Transverse colon (tissue), 4 donors: ENCODE measurements at regions not wholly inside any gene's neighbourhood (a gene's known extent, or its start where the extent isn't known, plus 50 kb on each side); places are given as distances from the start of the nearest gene placed in this dataset.

Source experiments
- CTCF ChIP-seq, 5 experiments: fragments of 200-600 bp in 3 of 5; fragments of 450-650 bp in 2 of 5; sonication (generic) in 3 of 5; IDR thresholded peaks; 1 replicate in 2 of 5; 2 replicates in 3 of 5; pipeline ENCODE4 v1.5.1; 2016 to 2017; ENCODE audit warnings: antibody characterized with exemption in 5 of 5, inconsistent platforms in 3 of 5, mild to moderate bottlenecking in 2 of 5, moderate library complexity in 1 of 5
- EP300 ChIP-seq: sonication (generic); formaldehyde crosslinking; IDR thresholded peaks from one replicate; pipeline ENCODE4 v1.6.1; 2017; ENCODE audit warnings: antibody characterized with exemption, low read depth
- POLR2A ChIP-seq: fragments of 450-650 bp; IDR thresholded peaks from one replicate; pipeline ENCODE4 v1.6.1; 2016; ENCODE audit warnings: antibody characterized with exemption, mild to moderate bottlenecking, moderate library complexity
- POLR2AphosphoS5 ChIP-seq, 3 donors: sonication (generic); formaldehyde crosslinking; IDR thresholded peaks; one replicate each; pipeline ENCODE4 v1.6.1; 2016; ENCODE audit warnings: antibody characterized with exemption in 3 of 3

- TF ChIP-seq CTCF (IDR thresholded peaks at IDR 0.05) = no peak
- no peak for TF ChIP-seq POLR2A
- TF ChIP-seq POLR2AphosphoS5 (IDR thresholded peaks at IDR 0.05) = no peak
- TF ChIP-seq EP300 = no peak
These were observed 302.3 kb downstream of the BRD1 start for GRCh38 chr22:49525360-49525759.
